GM12874 (cell line): ENCODE measurements at regions not wholly inside any gene's neighbourhood (a gene's known extent, or its start where the extent isn't known, plus 50 kb on each side); places are given as distances from the start of the nearest gene placed in this dataset.

ENCODE experiments used
- TF ChIP-seq, protein P1 (sequence below): IDR thresholded peaks from 2 replicates; pipeline ENCODE4 v1.5.1; 2011; ENCODE audit warnings: low read depth, mild to moderate bottlenecking, control low read depth, low read length, moderate library complexity; ENCODE audit not compliant: insufficient read depth

DNA sequence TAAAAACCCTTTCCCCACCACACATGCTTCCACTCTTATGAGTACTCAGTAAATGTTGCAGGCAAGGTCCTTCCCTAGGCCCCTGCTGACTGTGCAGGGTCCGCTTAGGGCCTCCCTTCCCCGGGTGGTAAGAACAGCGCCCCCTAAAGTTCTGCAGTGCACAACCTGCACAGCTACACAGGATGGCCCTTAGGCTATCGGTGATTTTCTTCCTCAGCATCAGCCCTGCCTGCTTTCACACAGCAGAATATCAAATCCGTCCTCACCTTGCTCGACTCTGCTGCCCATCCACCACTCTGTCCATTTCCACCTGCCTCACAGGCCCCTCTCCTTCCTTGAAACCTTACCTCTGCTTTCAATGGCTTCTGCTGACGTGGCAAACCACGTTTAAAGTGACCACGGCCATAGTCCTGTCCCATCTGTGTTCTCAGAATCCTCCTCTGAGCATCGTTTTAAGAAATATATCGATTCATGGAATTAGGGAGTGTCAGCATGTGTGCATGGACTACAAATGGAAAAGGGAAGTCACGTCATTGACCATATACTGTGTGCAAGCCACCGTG, 51.4 kb upstream of the TMEM132E start:
- TF ChIP-seq, protein P1, sequence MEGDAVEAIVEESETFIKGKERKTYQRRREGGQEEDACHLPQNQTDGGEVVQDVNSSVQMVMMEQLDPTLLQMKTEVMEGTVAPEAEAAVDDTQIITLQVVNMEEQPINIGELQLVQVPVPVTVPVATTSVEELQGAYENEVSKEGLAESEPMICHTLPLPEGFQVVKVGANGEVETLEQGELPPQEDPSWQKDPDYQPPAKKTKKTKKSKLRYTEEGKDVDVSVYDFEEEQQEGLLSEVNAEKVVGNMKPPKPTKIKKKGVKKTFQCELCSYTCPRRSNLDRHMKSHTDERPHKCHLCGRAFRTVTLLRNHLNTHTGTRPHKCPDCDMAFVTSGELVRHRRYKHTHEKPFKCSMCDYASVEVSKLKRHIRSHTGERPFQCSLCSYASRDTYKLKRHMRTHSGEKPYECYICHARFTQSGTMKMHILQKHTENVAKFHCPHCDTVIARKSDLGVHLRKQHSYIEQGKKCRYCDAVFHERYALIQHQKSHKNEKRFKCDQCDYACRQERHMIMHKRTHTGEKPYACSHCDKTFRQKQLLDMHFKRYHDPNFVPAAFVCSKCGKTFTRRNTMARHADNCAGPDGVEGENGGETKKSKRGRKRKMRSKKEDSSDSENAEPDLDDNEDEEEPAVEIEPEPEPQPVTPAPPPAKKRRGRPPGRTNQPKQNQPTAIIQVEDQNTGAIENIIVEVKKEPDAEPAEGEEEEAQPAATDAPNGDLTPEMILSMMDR, result 0 out of 2 replicates have a peak, but pooled peaks have one; percentile 18

DNA sequence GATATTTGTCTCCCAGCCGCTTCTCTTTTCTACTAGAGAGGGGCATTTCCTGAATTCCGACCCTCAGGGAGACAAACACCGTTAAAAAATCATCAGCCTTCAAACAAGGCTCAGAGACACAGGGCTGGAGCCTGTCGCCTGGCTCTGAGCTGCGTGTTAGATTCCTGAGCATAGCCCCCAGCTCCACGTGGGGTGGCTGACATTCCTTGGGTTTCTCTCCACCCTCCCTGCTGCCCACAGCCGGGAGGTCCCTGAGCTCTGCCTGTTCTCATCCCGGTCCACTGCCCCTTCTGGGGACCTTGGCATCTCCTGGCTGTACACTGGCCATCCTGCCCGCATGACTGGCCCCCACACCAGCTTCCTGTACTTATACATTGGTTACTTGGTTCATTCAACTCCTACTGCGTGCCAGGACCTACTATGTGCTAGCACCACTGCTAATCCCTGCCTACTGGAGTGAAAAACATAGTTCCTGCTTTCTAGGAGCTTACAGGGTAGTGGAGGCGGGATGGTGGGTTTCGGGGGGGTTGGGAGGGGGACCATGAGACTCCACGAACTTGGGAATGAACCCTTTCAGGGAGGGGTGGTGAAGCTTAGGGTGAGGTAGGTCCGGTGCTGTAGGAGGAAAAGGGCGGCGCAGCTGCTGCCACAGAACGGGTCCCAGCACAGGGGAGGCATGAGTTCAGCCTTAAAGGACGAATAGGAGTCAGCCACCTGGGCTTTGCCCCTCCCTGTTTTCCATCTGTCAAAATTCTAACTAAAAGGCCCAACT, 52.1 kb upstream of the TMEM132E start:
- TF ChIP-seq, protein P1, result no peak

DNA sequence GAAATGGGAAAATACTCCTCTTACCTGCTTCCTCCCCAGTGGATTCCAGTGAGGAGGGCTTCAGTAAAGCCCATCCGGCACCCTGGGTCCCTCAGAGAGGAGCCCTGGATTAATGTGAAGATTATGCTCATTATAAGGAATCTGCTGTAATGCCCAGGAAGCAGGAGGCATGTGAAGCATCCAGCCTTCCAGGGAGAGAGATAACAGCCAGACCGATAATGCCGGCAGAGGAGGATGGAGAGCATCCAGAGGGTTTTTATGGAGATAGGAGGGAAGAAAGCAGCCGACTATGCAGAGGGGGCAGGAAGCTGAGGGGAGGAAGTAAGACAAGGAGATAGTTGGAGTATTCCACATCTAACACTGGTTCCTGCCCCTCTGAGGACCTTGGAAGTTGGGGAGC, 53.7 kb upstream of the TMEM132E start:
- TF ChIP-seq, protein P1, result no peak

DNA sequence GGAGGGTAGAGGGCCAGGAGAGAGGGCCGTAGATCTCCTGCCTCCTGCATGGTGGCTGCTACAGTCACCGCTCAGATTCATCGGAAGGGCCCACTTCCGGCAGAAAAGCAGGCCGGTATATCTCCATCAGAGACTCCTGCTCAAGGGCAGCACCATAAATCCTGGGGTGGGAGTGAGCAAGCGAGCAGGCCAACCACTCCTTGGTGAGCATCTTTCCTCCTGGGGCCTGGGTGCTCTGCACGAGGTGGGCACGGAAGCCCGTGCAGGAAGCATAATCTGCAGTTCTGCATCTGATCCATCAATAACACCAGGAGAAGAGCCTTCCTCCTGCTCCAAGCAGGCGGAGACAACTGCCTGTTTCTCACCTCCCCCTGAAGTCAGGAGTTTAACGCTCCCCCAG, 57.4 kb upstream of the TMEM132E start:
- TF ChIP-seq, protein P1, result no peak

DNA sequence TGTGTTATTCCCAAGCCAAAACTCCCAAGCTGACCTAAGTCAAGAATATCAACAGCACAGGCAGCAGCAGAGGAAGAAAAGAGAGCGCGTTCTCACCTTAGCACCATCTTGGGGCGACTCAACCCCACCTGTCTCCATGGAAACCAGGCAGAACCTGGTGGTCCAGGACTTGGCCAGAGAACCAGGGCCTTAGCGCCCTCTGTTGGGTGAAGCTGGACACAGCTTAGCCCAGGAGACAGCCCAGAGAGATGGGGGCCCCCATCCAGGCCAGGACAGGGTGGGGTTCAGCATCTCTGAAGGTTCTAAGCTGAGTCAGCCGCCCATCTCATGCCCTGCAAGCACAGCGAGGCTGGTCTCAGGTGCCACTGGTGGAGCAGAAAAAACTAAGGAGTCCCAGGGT, 60.1 kb upstream of the TMEM132E start:
- TF ChIP-seq, protein P1, result peak; percentile 76

DNA sequence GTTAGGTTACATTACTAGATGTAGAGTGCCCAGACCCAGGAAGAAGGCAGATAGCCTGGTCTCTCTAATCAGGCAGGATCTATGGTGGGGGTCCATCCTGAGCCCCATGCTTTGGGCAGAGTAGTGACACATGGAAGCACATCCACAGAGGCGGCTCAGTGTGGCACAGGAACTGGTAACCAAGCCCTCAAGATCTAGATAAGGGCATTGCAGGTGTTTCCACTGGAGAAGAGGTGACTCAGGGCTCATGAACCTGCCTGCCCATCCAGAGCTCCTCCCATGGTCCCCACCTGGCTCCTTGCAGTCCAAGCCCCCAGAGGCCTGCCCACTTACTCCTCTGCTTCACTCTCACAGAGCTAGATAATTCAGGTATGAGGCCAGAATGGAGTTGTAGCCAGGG, 62.0 kb upstream of the TMEM132E start:
- TF ChIP-seq, protein P1, result no peak

DNA sequence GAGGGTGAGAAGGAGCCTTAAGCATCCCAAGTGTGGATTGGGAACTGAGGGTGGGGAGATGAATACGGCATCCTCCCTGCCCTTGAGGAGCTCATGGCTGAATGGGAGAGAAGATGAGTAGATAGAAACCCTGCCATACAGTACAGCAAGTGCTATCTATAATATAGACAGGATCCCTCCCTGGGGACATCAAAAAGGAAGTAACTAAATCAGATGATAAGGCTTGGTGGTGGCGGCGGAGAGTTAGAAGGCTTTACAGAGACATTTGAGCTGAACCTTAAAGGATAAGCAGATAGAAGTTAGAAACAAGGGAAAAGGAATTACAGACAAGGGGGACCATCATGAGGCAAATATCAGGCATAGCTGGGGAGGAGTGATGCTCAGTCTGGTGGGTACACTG, 67.5 kb upstream of the TMEM132E start:
- TF ChIP-seq, protein P1, result no peak
